GOT3 (cell line): ENCODE measurements at regions not wholly inside any gene's neighbourhood (a gene's known extent, or its start where the extent isn't known, plus 50 kb on each side); places are given as distances from the start of the nearest gene placed in this dataset.

Source experiments
- DNase-seq: peaks from one replicate; lab custom pipeline; 2025; ENCODE audit warnings: mixed read lengths; lab: John Stamatoyannopoulos, UW

DNA sequence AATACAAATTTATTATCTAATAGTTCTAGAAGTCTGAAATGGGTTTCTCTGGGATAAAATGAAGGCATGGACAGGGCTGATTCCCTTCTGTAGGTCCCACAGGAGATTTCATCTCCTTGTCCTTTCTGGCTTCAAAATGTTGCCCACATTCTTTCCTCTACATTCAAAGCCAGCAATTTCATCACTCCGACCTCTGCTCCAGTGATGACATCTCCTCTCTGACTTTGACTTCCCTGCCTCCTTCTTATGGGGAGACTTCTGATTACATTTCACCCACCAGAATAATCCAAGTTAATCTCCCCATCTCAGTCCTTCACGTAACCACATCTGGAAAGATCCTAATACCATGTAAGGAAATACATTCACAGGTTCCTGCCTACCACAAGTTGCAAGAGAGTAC lies 358.0 kb upstream of the C1orf87 start:
- no peak for DNase-seq

- DNase-seq, result no peak
Observed at GRCh38 chr1:60430375-60430774, 356.8 kb upstream of the C1orf87 start.

DNA sequence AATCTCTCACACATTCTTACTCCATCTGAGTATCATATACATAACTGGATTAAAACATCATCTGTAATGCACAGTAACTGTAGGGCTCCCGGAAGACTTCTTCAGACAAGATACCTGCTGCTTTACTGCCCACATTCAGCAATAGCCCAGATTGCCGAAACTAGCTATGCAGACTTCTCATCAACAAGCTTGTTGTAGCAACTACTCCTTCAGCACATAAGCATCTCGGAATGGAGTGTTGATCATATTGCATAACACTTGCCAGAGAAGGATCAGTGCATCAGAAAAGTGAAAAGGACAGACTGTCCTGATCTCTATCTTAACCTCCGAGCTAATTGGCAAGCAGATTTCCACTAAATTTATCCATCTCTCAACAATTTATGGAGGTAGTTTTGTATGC lies 354.6 kb upstream of the C1orf87 start:
- DNase-seq, result no peak

DNA sequence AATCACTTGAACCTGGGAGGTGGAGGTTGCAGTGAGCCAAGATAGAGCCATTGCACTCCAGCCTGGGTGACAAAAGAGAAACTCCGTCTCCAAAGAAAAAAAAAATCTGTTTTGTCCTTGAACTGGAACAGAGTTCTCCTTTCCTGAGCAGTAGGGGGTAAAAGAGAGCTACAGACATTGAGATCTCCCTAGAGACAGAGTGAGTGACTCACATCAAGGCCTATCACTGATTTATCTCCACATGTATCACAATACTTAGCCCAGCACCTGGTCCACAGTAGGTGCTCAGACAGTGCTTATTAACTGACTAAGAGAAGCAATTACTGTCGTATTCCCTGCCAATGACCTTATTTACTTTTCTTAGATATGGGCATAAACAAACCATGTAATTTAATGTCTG lies 354.1 kb upstream of the C1orf87 start:
- no peak for DNase-seq

DNA sequence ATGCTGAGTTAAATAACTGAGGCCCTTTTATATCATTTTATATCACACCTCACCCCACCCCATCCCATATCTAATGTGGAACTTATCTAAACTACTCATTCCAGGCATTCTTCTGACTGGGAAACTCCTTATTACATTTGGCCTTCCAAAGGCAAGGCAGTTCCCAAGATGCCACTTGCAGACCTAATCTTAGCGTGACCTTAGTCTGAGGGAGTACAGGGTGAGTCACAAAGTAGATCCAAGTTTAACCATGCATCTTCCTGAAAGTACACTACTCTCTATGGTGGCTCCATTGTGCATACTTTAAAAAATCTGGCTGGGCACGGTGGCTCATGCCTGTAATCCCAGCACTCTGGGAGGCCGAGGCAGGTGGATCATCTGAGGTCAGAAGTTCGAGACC lies 353.6 kb upstream of the C1orf87 start:
- DNase-seq, result no peak

- DNase-seq, result no peak
Observed at GRCh38 chr1:60425528-60425927, 352.0 kb upstream of the C1orf87 start.

DNA sequence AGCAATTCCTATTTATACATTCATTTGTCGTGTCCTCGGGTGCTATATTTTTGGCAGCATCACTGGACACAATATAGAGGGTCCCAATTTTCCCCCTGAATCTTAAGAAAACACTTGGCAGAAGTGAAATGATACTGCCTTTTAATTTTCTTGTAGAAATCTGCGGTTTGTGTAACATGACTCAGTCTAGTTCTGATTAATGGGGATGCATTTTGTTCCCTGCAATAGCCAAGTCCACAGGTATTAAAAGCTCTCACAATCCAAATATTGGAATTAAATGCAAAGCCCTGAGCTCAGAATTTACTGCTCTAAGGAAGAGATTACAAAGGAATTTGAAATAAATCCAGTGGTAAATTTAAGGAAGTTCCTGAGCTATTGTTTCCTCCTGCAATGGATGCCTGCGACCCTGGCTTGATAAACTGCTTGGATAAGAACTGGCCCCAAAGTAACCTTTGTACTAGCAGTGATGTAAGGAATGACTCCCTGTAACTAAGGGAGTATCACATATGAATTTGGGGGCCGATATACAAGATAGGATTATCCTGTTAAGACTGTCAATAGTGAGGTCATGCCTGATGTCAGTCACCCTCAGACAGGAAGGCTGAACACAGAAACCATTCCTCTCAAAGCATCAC lies 349.7 kb upstream of the C1orf87 start:
- DNase-seq, result no peak

- DNase-seq, result no peak
Observed at GRCh38 chr1:60421965-60422364, 348.4 kb upstream of the C1orf87 start.

DNA sequence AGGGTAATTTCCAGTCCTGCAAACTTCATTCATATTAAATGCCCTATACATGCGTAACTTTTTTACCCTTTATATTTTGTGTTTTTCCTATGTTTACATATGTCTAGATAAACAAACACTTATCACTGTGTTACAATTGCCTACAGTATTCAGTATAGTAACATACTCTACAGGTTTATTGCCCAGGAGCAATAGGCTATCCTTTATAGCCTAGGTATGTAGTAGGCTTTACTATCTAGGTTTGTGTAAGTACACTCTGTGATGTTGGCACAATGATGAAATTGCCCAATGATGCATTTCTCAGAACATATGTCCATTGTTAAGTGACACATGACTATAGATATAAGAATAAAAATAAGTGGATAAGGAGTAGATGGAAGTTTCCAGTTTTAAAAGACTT lies 345.5 kb upstream of the C1orf87 start:
- DNase-seq, result no peak

DNA sequence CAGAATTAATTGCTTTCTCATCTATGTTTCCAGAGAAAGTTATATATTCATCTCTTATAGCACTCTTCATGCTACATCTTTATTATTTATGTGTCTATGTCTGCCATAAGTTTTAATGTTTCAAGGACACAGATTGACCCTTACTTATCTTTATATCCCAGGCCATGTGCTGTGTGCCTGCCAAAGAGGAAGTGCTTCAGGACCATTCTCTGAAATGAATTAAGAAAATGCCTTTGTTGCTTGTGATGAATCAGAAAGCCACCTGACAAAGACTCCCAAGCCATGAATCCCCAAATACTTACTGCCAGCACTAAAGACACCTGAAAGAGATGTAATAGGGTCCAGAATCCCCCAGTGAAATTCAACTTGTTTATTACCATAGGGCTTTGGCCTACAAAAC lies 342.1 kb upstream of the C1orf87 start:
- no peak for DNase-seq

DNA sequence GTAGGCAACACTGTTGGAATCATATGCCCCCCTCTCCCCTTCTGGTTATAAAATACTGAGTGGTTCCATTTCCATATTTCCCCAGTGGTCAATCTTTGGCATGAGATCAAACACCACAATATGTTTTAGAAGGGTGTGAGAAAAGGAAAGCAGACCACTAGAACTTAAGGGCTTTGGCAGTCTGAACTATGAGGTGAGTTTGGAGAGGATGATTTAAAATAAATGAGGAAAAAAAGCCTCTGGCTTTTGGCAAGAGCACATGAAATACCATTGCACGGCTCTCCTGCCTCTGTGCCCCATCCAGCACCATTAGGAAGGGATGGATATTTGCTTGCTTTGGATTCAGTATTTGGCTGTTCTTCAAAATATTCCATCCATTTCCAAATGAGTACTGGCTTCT lies 339.5 kb upstream of the C1orf87 start:
- DNase-seq, result no peak

DNA sequence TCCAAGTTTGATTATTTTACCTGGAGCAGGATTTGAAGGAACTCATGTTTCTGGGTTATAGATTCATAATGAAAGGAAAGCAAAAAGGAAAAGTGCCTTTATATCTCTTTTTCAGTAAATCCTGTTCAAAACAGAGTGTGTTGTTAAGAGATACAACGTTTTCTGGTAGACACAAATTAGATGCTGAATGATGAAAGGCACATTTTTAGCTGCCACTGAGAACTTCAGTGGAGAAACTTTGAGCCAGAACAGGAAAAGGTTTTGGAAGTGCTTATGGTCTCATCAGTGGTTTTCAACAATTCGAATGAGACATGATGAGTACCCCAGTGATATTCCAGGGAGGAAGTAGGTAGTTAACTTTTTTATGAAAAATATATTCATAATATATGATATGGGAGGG lies 338.0 kb upstream of the C1orf87 start:
- DNase-seq, result no peak

- DNase-seq, result no peak
Observed at GRCh38 chr1:60402816-60403215, 329.2 kb upstream of the C1orf87 start.

- no peak for DNase-seq
Observed at GRCh38 chr1:60402216-60402615, 328.6 kb upstream of the C1orf87 start.

- no peak for DNase-seq
Observed at GRCh38 chr1:60394436-60394835, 320.9 kb upstream of the C1orf87 start.

- DNase-seq, result no peak
Observed at GRCh38 chr1:60390593-60391282, 317.2 kb upstream of the C1orf87 start.

- DNase-seq, result no peak
Observed at GRCh38 chr1:60388092-60388987, 314.8 kb upstream of the C1orf87 start.

GRCh38 chr1:60387175-60387574 lies 313.6 kb upstream of the C1orf87 start:
- no peak for DNase-seq

DNA sequence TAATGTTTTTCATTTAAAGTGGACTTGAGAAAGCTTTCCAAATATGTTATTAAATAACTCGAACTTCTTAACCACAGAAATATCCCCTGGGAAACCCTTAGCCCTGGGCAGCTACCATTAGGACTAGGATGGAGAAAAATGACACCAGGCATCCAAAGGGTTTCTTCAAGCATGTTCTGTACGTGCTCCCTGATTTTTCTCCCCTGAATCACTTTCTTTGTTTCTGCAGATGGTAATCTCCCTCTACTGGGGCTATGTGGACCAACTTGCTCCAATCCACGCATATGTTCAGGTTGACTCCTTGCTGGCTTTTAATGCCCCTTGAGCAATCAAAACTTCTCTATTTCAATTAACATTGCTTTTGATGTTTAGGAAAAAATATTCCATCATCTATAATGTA lies 312.7 kb upstream of the C1orf87 start:
- DNase-seq, result no peak

- DNase-seq, result no peak
Observed at GRCh38 chr1:60376196-60376595, 302.6 kb upstream of the C1orf87 start.

DNA sequence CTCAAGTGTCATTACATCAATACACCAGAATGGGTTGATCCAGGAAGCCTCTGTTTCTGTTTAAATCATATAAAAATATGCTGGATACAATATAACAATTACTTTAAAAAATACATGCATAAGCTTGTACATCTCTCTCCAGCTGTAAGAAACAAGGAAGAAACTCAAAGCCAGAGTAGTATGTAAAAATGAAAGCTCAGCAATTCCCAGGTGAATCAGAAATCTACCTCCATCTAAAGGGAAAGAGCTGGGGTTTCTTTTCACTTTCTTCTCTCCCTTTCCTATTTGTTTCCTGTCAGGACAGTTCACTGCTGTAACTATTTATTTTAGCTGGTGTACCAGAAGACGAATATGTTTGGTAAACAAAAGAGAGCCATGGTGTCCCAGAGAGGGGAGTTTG lies 301.0 kb upstream of the C1orf87 start:
- DNase-seq, result no peak

DNA sequence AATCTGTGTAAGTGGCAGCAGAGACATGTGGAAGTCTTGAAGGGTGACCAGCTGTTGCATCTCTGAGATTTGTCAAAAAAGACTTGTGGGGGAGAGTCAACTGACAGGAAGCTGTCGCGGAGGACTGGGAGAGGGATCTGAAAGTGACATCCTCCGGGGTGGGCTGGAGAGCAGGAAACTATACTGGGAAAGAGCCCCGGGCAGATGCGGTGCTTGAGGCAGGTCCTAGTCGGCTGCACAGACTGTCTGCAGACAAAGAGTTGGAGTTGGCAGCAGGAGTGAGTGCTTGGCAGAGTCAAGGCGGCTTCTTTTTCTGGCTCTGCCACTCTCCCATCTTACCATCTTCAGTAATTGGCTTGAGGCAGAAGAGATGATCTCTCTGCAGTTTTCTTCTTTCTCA lies 294.0 kb upstream of the C1orf87 start:
- no peak for DNase-seq

- no peak for DNase-seq
Observed at GRCh38 chr1:60359431-60359830, 285.9 kb upstream of the C1orf87 start.
